Transverse colon (tissue), 4 donors: ENCODE measurements at regions not wholly inside any gene's neighbourhood (a gene's known extent, or its start where the extent isn't known, plus 50 kb on each side); places are given as distances from the start of the nearest gene placed in this dataset.

Experiments
- DNase-seq: peaks from one replicate; pipeline ENCODE4 v3.0.0-alpha.2; 2019
- H3K27ac ChIP-seq, 4 donors: fragments of 200-600 bp; sonication (generic); 2 replicates each; pipeline ENCODE4 v1.5.1; 2016 to 2018; ENCODE audit warnings: inconsistent platforms in 4 of 4
- H3K27me3 ChIP-seq: fragments of 200-600 bp; sonication (generic); 2 replicates; pipeline ENCODE4 v1.5.1; 2017; ENCODE audit warnings: inconsistent platforms
- H3K36me3 ChIP-seq, 4 donors: fragments of 200-600 bp; sonication (generic); 2 replicates each; pipeline ENCODE4 v1.5.1; 2017 to 2019; ENCODE audit warnings: inconsistent platforms in 4 of 4
- H3K4me1 ChIP-seq, 4 donors: fragments of 200-600 bp; sonication (generic); 2 replicates each; pipeline ENCODE4 v1.5.1; 2017 to 2020; ENCODE audit warnings: inconsistent platforms in 4 of 4
- H3K4me3 ChIP-seq, 4 donors: fragments of 200-600 bp; sonication (generic); 1 replicate in 1 of 4; 2 replicates in 3 of 4; pipeline versions ENCODE4 v1.5.1 to v1.6.1; 2017 to 2019; ENCODE audit warnings: inconsistent platforms in 4 of 4
- H3K9me3 ChIP-seq, 2 donors: fragments of 200-600 bp; sonication (generic); 2 replicates each; pipeline ENCODE4 v1.5.1; 2017 to 2019; ENCODE audit warnings: inconsistent platforms in 2 of 2
- CTCF ChIP-seq, 5 experiments: fragments of 200-600 bp in 3 of 5; fragments of 450-650 bp in 2 of 5; sonication (generic) in 3 of 5; IDR thresholded peaks; 1 replicate in 2 of 5; 2 replicates in 3 of 5; pipeline ENCODE4 v1.5.1; 2016 to 2017; ENCODE audit warnings: antibody characterized with exemption in 5 of 5, inconsistent platforms in 3 of 5, mild to moderate bottlenecking in 2 of 5, moderate library complexity in 1 of 5
- EP300 ChIP-seq: sonication (generic); formaldehyde crosslinking; IDR thresholded peaks from one replicate; pipeline ENCODE4 v1.6.1; 2017; ENCODE audit warnings: antibody characterized with exemption, low read depth
- POLR2A ChIP-seq: fragments of 450-650 bp; IDR thresholded peaks from one replicate; pipeline ENCODE4 v1.6.1; 2016; ENCODE audit warnings: antibody characterized with exemption, mild to moderate bottlenecking, moderate library complexity
- POLR2AphosphoS5 ChIP-seq, 3 donors: sonication (generic); formaldehyde crosslinking; IDR thresholded peaks; one replicate each; pipeline ENCODE4 v1.6.1; 2016; ENCODE audit warnings: antibody characterized with exemption in 3 of 3
- WGBS, 2 donors: methylation state at CpG; one replicate each; pipeline ENCODE4 v1.1.5; 2018; ENCODE audit warnings: low coverage in 1 of 2; 5-methylcytosine and 5-hydroxymethylcytosine counted together
- in situ Hi-C, 4 donors: fragments of 200-750 bp; cut with MboI; loops; one replicate each; pipeline versions ENCODE4 v1.15.0 to v1.15.1; 2017; ENCODE audit warnings: low sequenced_read_pairs in 3 of 4, low pct_ligation_motif_present in 1 of 4, low pct_unique_long_range_greater_than_20kb in 1 of 4
- intact Hi-C: fragments of 100-400 bp; cut with DNase I; formaldehyde crosslinking; loops from one replicate; pipeline ENCODE4 v1.15.1; 2023; ENCODE audit warnings: low total_unique reads

GRCh38 chr19:30091456-30091855 lies 149.4 kb downstream of the URI1 start:
- intact Hi-C loops = no loop called here
- in situ Hi-C loops = no loop called here
- Histone ChIP-seq H3K4me3 (no peak overlapping the region), H3K27ac (no peak overlapping the region), H3K9me3 (no peaks in the 10 kb centered on the region), H3K27me3 (no peaks in the 10 kb centered on the region), H3K36me3 (no peaks in the 10 kb centered on the region), H3K4me1 (no peaks in the 10 kb centered on the region)
- DNase-seq = no peak
- TF ChIP-seq CTCF (IDR thresholded peaks at IDR 0.05) = no peak
- no peak for TF ChIP-seq EP300
- no peak for TF ChIP-seq POLR2AphosphoS5 (IDR thresholded peaks at IDR 0.05)
- no peak for TF ChIP-seq POLR2A
- 91% methylated on average over 10 of the region's 10 CpGs; no CpG with 5 or more reads in 1 of the 2 donors for WGBS, 2 donors

GRCh38 chr19:30091856-30092255 lies 149.8 kb downstream of the URI1 start:
- H3K9me3 ChIP-seq = no peaks in the 10 kb centered on the region
- TF ChIP-seq EP300 (no peak), POLR2A (no peak), CTCF (IDR thresholded peaks at IDR 0.05) (no peak)
- intact Hi-C loops (no loop called here), in situ Hi-C loops (no loop called here)
- H3K27ac ChIP-seq = no peak overlapping the region
- no peaks in the 10 kb centered on the region for H3K36me3 ChIP-seq
- H3K4me1 ChIP-seq = no peaks in the 10 kb centered on the region
- no peak for DNase-seq
- no CpG with 5 or more reads among the region's 3 CpGs for WGBS, 2 donors
- H3K4me3 ChIP-seq = no peak overlapping the region
- no peaks in the 10 kb centered on the region for H3K27me3 ChIP-seq

- intact Hi-C loops = no loop called here
- Histone ChIP-seq H3K9me3 (no peaks in the 10 kb centered on the region), H3K4me3 (no peak overlapping the region), H3K36me3 (no peaks in the 10 kb centered on the region), H3K27me3 (no peaks in the 10 kb centered on the region), H3K27ac (no peak overlapping the region), H3K4me1 (no peaks in the 10 kb centered on the region)
- no peak for TF ChIP-seq POLR2AphosphoS5 (IDR thresholded peaks at IDR 0.05)
- no peak for TF ChIP-seq CTCF (IDR thresholded peaks at IDR 0.05)
- no peak for TF ChIP-seq EP300
- TF ChIP-seq POLR2A = no peak
- WGBS, 2 donors = 87 to 95% methylated on average over 4 to 13 of the region's 14 CpGs
- peak; percentile 48 for DNase-seq
- in situ Hi-C loops = no loop called here
Measured at GRCh38 chr19:30092721-30093569, 150.9 kb downstream of the URI1 start.

- TF ChIP-seq POLR2A (no peak), EP300 (no peak), POLR2AphosphoS5 (IDR thresholded peaks at IDR 0.05) (no peak), CTCF (IDR thresholded peaks at IDR 0.05) (no peak)
- H3K27me3 ChIP-seq = no peaks in the 10 kb centered on the region
- H3K9me3 ChIP-seq = no peaks in the 10 kb centered on the region
- H3K27ac ChIP-seq = no peak overlapping the region
- H3K36me3 ChIP-seq = no peaks in the 10 kb centered on the region
- 75 to 79% methylated on average over 2 to 9 of the region's 9 CpGs for WGBS, 2 donors
- in situ Hi-C loops (no loop called here), intact Hi-C loops (no loop called here)
- H3K4me3 ChIP-seq = no peak overlapping the region
- H3K4me1 ChIP-seq = no peaks in the 10 kb centered on the region
- no peak for DNase-seq
Measured at GRCh38 chr19:30093966-30094755, 152.1 kb downstream of the URI1 start.
